Neural cell (in vitro differentiated cells): ENCODE measurements at regions not wholly inside any gene's neighbourhood (a gene's known extent, or its start where the extent isn't known, plus 50 kb on each side); places are given as distances from the start of the nearest gene placed in this dataset.

Source experiments
- H2AFZ ChIP-seq: fragments of 200-600, 300-800 bp; sonication (generic), shearing (Covaris generic); 2 replicates; pipeline ENCODE4 v1.6.0; 2014; ENCODE audit warnings: low read depth, mild to moderate bottlenecking, antibody characterized with exemption, low read length, moderate library complexity
- H3F3A ChIP-seq: fragments of 200-600 bp; shearing (Covaris generic); 2 replicates; pipeline ENCODE4 v1.6.1; 2016; ENCODE audit warnings: mild to moderate bottlenecking, moderate library complexity, mixed read lengths, antibody characterized with exemption, low read length; ENCODE audit not compliant: insufficient read depth, poor library complexity, severe bottlenecking
- H3K27ac ChIP-seq: fragments of 200-600, 300-800 bp; sonication (generic), shearing (Covaris generic); 2 replicates; pipeline ENCODE4 v1.5.1; 2014; ENCODE audit warnings: mild to moderate bottlenecking, low read length, moderate library complexity
- H3K27me3 ChIP-seq: fragments of 300-800, 200-600 bp; sonication (generic), shearing (Covaris generic); 2 replicates; pipeline ENCODE4 v1.6.0; 2014; ENCODE audit warnings: mild to moderate bottlenecking, low read depth, low read length, moderate library complexity; ENCODE audit not compliant: insufficient read depth
- H3K36me3 ChIP-seq: fragments of 300-800, 200-600 bp; sonication (generic), shearing (Covaris generic); 2 replicates; pipeline ENCODE4 v1.5.1; 2014; ENCODE audit warnings: mild to moderate bottlenecking, antibody characterized with exemption, low read length, moderate library complexity; ENCODE audit not compliant: insufficient read depth
- H3K4me2 ChIP-seq: fragments of 300-800, 200-600 bp; sonication (generic), shearing (Covaris generic); 2 replicates; pipeline ENCODE4 v1.6.0; 2014; ENCODE audit warnings: mild to moderate bottlenecking, low read length
- H3K4me3 ChIP-seq: fragments of 300-800, 200-600 bp; sonication (generic), shearing (Covaris generic); 2 replicates; pipeline ENCODE4 v1.5.1; 2014; ENCODE audit warnings: mild to moderate bottlenecking, low read length, moderate library complexity
- H3K79me2 ChIP-seq: fragments of 200-600 bp; shearing (Covaris generic); replicated peaks from 2 replicates; pipeline ENCODE4 v1.6.0; 2014; ENCODE audit warnings: mild to moderate bottlenecking, low read length, moderate library complexity; ENCODE audit not compliant: insufficient read depth
- H3K9ac ChIP-seq: fragments of 300-800, 200-600 bp; sonication (generic), shearing (Covaris generic); 2 replicates; pipeline ENCODE4 v1.6.1; 2016; ENCODE audit warnings: mild to moderate bottlenecking, low read length, mixed read lengths
- H3K9me2 ChIP-seq: fragments of 200-600 bp; shearing (Covaris generic); 2 replicates; pipeline ENCODE4 v1.6.1; 2016; ENCODE audit warnings: mild to moderate bottlenecking, low read length, mixed read lengths; ENCODE audit not compliant: insufficient read depth
- H3K9me3 ChIP-seq: fragments of 200-600, 300-800 bp; sonication (generic), shearing (Covaris generic); 2 replicates; pipeline ENCODE4 v1.6.1; 2016; ENCODE audit warnings: mild to moderate bottlenecking, mixed run types, low read length, moderate library complexity, mixed read lengths
- H4K20me1 ChIP-seq: fragments of 200-600 bp; shearing (Covaris generic); 2 replicates; pipeline ENCODE4 v1.6.1; 2016; ENCODE audit warnings: mild to moderate bottlenecking, mixed run types; ENCODE audit not compliant: insufficient read depth
- EP300 ChIP-seq: fragments of 450-650 bp; conservative IDR thresholded peaks from 2 replicates; pipeline ENCODE4 v1.6.1; 2014; ENCODE audit warnings: antibody characterized with exemption, mild to moderate bottlenecking, moderate library complexity; ENCODE audit not compliant: poor library complexity, severe bottlenecking
- EZH2 ChIP-seq: fragments of 200-600, 300-800 bp; shearing (Covaris generic), sonication (generic); IDR thresholded peaks from 2 replicates; pipeline ENCODE4 v1.6.1; 2014; ENCODE audit warnings: antibody characterized with exemption, low read length, borderline replicate concordance, mild to moderate bottlenecking; ENCODE audit not compliant: insufficient read depth, poor library complexity, severe bottlenecking
- MXI1 ChIP-seq: fragments of 450-650 bp; conservative IDR thresholded peaks from 2 replicates; pipeline ENCODE4 v1.6.1; 2014; ENCODE audit warnings: antibody characterized with exemption, mild to moderate bottlenecking; ENCODE audit not compliant: poor library complexity, severe bottlenecking
- POLR2AphosphoS5 ChIP-seq: IDR thresholded peaks from 2 replicates; pipeline ENCODE4 v1.6.1; 2012
- RAD21 ChIP-seq: fragments of 450-650 bp; conservative IDR thresholded peaks from 2 replicates; pipeline ENCODE4 v1.6.1; 2014; ENCODE audit warnings: antibody characterized with exemption, mild to moderate bottlenecking, moderate library complexity
- SMC3 ChIP-seq: fragments of 450-650 bp; conservative IDR thresholded peaks from 2 replicates; pipeline ENCODE4 v1.6.1; 2014; ENCODE audit warnings: antibody characterized with exemption, mild to moderate bottlenecking, moderate library complexity; ENCODE audit not compliant: poor library complexity
- TAF1 ChIP-seq: IDR thresholded peaks from 2 replicates; pipeline ENCODE4 v1.6.1; 2012; ENCODE audit warnings: low read depth
- TF ChIP-seq, protein P1 (sequence below): IDR thresholded peaks from 2 replicates; pipeline ENCODE4 v1.6.1; 2012; ENCODE audit warnings: borderline replicate concordance
- TF ChIP-seq, protein P2 (sequence below): fragments of 450-650 bp; IDR thresholded peaks from 2 replicates; pipeline ENCODE4 v1.5.1; 2014; ENCODE audit warnings: antibody characterized with exemption, mild to moderate bottlenecking, moderate library complexity; ENCODE audit not compliant: poor library complexity, severe bottlenecking

DNA sequence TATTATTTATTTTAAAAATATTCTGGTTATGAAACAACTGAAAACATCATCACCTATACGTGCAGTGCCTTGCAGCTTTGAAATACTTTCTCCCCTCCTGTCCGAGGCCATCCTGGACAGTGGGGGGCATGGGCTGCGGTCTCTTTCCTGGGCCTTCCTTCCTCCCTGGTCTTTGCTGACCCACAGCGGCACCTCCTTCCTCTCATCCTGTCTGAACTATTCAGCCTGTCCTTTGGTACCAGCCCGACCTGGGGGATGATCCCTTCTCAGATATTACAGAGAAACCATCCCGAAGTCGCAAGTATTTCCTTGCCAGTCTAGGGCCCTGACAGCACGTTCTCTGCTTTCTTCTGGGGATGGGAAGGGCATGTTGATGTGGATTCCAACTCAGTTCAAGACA, 736.6 kb upstream of the HS6ST1 start:
- no peak overlapping the region for H3K4me2 ChIP-seq
- no peak overlapping the region for H3K4me3 ChIP-seq
- H3K79me2 ChIP-seq: no peaks in the 10 kb centered on the region
- no peaks in the 10 kb centered on the region for H3K27me3 ChIP-seq
- TF ChIP-seq, protein P1, sequence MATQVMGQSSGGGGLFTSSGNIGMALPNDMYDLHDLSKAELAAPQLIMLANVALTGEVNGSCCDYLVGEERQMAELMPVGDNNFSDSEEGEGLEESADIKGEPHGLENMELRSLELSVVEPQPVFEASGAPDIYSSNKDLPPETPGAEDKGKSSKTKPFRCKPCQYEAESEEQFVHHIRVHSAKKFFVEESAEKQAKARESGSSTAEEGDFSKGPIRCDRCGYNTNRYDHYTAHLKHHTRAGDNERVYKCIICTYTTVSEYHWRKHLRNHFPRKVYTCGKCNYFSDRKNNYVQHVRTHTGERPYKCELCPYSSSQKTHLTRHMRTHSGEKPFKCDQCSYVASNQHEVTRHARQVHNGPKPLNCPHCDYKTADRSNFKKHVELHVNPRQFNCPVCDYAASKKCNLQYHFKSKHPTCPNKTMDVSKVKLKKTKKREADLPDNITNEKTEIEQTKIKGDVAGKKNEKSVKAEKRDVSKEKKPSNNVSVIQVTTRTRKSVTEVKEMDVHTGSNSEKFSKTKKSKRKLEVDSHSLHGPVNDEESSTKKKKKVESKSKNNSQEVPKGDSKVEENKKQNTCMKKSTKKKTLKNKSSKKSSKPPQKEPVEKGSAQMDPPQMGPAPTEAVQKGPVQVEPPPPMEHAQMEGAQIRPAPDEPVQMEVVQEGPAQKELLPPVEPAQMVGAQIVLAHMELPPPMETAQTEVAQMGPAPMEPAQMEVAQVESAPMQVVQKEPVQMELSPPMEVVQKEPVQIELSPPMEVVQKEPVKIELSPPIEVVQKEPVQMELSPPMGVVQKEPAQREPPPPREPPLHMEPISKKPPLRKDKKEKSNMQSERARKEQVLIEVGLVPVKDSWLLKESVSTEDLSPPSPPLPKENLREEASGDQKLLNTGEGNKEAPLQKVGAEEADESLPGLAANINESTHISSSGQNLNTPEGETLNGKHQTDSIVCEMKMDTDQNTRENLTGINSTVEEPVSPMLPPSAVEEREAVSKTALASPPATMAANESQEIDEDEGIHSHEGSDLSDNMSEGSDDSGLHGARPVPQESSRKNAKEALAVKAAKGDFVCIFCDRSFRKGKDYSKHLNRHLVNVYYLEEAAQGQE: no peak
- TF ChIP-seq RAD21 (no peak), SMC3 (no peak), POLR2AphosphoS5 (no peak)
- no peak overlapping the region for H2AFZ ChIP-seq
- H3K9ac ChIP-seq: no peak overlapping the region
- no peaks in the 10 kb centered on the region for H3K9me3 ChIP-seq
- no peaks in the 10 kb centered on the region for H3F3A ChIP-seq
- H3K36me3 ChIP-seq: no peaks in the 10 kb centered on the region
- no peaks in the 10 kb centered on the region for H4K20me1 ChIP-seq
- no peak overlapping the region for H3K27ac ChIP-seq
- no peaks in the 10 kb centered on the region for H3K9me2 ChIP-seq

DNA sequence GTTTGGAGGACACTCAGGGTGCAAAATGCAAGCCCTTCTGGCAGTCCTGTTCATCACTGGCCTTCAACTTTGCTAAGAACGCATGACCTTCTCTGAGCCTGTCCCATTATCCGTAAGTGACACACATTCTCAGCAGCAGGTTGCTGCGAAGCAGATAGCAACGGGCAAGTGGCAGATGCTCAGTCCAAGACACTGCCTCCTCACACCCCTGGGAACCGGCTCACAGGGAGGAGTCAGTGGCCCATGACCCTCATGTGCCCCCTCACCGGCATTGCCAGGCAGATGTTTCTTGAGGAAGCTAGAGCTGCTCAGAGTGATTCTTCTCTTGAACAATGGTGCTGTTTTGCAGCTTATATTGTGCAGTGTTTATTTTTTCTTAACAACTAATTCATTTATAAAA, 737.2 kb upstream of the HS6ST1 start:
- Histone ChIP-seq H3K79me2 (no peaks in the 10 kb centered on the region), H3K27ac (no peak overlapping the region), H4K20me1 (no peaks in the 10 kb centered on the region), H3F3A (no peaks in the 10 kb centered on the region), H3K9ac (no peak overlapping the region), H3K27me3 (no peaks in the 10 kb centered on the region), H3K4me2 (no peak overlapping the region), H3K9me2 (no peaks in the 10 kb centered on the region), H3K4me3 (no peak overlapping the region), H2AFZ (no peak overlapping the region), H3K36me3 (no peaks in the 10 kb centered on the region), H3K9me3 (no peaks in the 10 kb centered on the region)
- TF ChIP-seq, protein P2, sequence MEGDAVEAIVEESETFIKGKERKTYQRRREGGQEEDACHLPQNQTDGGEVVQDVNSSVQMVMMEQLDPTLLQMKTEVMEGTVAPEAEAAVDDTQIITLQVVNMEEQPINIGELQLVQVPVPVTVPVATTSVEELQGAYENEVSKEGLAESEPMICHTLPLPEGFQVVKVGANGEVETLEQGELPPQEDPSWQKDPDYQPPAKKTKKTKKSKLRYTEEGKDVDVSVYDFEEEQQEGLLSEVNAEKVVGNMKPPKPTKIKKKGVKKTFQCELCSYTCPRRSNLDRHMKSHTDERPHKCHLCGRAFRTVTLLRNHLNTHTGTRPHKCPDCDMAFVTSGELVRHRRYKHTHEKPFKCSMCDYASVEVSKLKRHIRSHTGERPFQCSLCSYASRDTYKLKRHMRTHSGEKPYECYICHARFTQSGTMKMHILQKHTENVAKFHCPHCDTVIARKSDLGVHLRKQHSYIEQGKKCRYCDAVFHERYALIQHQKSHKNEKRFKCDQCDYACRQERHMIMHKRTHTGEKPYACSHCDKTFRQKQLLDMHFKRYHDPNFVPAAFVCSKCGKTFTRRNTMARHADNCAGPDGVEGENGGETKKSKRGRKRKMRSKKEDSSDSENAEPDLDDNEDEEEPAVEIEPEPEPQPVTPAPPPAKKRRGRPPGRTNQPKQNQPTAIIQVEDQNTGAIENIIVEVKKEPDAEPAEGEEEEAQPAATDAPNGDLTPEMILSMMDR: no peak
- TF ChIP-seq EP300: no peak
- no peak for TF ChIP-seq RAD21
- TF ChIP-seq MXI1: no peak
- TF ChIP-seq, protein P1: no peak
- TF ChIP-seq EZH2: no peak
- no peak for TF ChIP-seq POLR2AphosphoS5
- TF ChIP-seq TAF1: no peak
- TF ChIP-seq SMC3: no peak
